ENCODE measurements at regions not wholly inside any gene's neighbourhood (a gene's known extent, or its start where the extent isn't known, plus 50 kb on each side); places are given as distances from the start of the nearest gene placed in this dataset.

GRCh38 chr1:195903203-195903602 is 705.0 kb downstream of the KCNT2 start:
- Histone ChIP-seq H3K4me1 (no peaks in the 10 kb centered on the region), H3K27me3 (ENCODE audit: low read depth) (no peaks in the 10 kb centered on the region), H3K9me3 (no peaks in the 10 kb centered on the region), H3K36me3 (no peaks in the 10 kb centered on the region), H3K4me3 (no peak overlapping the region), H3K27ac (no peak overlapping the region)
- DNase-seq (no peak), ATAC-seq (no peak)
- TF ChIP-seq CTCF (IDR thresholded peaks at IDR 0.05): no peak
- intact Hi-C loops (cut with DNase I): no loop called here

- intact Hi-C loops (cut with DNase I): no loop called here
- H3K9me3 ChIP-seq: no peaks in the 10 kb centered on the region
- H3K27me3 ChIP-seq (ENCODE audit: low read depth): no peaks in the 10 kb centered on the region
- no peak overlapping the region for H3K27ac ChIP-seq
- H3K36me3 ChIP-seq: no peaks in the 10 kb centered on the region
- no peaks in the 10 kb centered on the region for H3K4me1 ChIP-seq
- ATAC-seq (no peak), DNase-seq (no peak)
- no peak for TF ChIP-seq CTCF (IDR thresholded peaks at IDR 0.05)
- no peak overlapping the region for H3K4me3 ChIP-seq
Measured at GRCh38 chr1:195902779-195903178, 705.5 kb downstream of the KCNT2 start.

- no peak for TF ChIP-seq CTCF (IDR thresholded peaks at IDR 0.05)
- intact Hi-C loops (cut with DNase I): no loop called here
- DNase-seq (no peak), ATAC-seq (no peak)
- Histone ChIP-seq H3K36me3 (no peaks in the 10 kb centered on the region), H3K9me3 (no peaks in the 10 kb centered on the region), H3K27ac (no peak overlapping the region), H3K27me3 (ENCODE audit: low read depth) (no peaks in the 10 kb centered on the region), H3K4me1 (no peaks in the 10 kb centered on the region), H3K4me3 (no peak overlapping the region)
Measured at GRCh38 chr1:195899762-195900352, 708.4 kb downstream of the KCNT2 start.

GRCh38 chr1:195898924-195899323 is 709.3 kb downstream of the KCNT2 start:
- H3K27me3 ChIP-seq (ENCODE audit: low read depth): no peaks in the 10 kb centered on the region
- DNase-seq: no peak
- H3K27ac ChIP-seq: no peak overlapping the region
- no peak for TF ChIP-seq CTCF (IDR thresholded peaks at IDR 0.05)
- no peaks in the 10 kb centered on the region for H3K4me1 ChIP-seq
- H3K9me3 ChIP-seq: no peaks in the 10 kb centered on the region
- H3K36me3 ChIP-seq: no peaks in the 10 kb centered on the region
- no peak for ATAC-seq
- no peak overlapping the region for H3K4me3 ChIP-seq
- intact Hi-C loops (cut with DNase I): no loop called here

GRCh38 chr1:195898373-195898772 is 709.9 kb downstream of the KCNT2 start:
- H3K4me1 ChIP-seq: no peaks in the 10 kb centered on the region
- no peak for TF ChIP-seq CTCF (IDR thresholded peaks at IDR 0.05)
- ATAC-seq: no peak
- H3K36me3 ChIP-seq: no peaks in the 10 kb centered on the region
- H3K4me3 ChIP-seq: no peak overlapping the region
- H3K27ac ChIP-seq: no peak overlapping the region
- no peaks in the 10 kb centered on the region for H3K27me3 ChIP-seq (ENCODE audit: low read depth)
- no peaks in the 10 kb centered on the region for H3K9me3 ChIP-seq
- intact Hi-C loops (cut with DNase I): no loop called here
- DNase-seq: no peak

GRCh38 chr1:195897076-195897475 is 711.2 kb downstream of the KCNT2 start:
- no peaks in the 10 kb centered on the region for H3K27me3 ChIP-seq (ENCODE audit: low read depth)
- no peaks in the 10 kb centered on the region for H3K4me1 ChIP-seq
- no peak overlapping the region for H3K4me3 ChIP-seq
- H3K36me3 ChIP-seq: no peaks in the 10 kb centered on the region
- no peak for ATAC-seq
- no peak overlapping the region for H3K27ac ChIP-seq
- intact Hi-C loops (cut with DNase I): no loop called here
- no peaks in the 10 kb centered on the region for H3K9me3 ChIP-seq
- TF ChIP-seq CTCF (IDR thresholded peaks at IDR 0.05): no peak
- DNase-seq: no peak
